Activated CD4-positive, alpha-beta T cell treated with anti-CD3 and anti-CD28 coated beads, Interleukin-2, amount 50 U/mL, for 16 hours (primary cell): ENCODE measurements at regions not wholly inside any gene's neighbourhood (a gene's known extent, or its start where the extent isn't known, plus 50 kb on each side); places are given as distances from the start of the nearest gene placed in this dataset.

Experiments used
- DNase-seq: peaks from one replicate; pipeline ENCODE4 v3.0.0-alpha.2; 2020

GRCh38 chr10:43966571-43966965 lies 317.9 kb upstream of the ZNF32 start:
- no peak for DNase-seq

- no peak for DNase-seq
Observed at GRCh38 chr10:43965918-43966570, 317.4 kb upstream of the ZNF32 start.

DNA sequence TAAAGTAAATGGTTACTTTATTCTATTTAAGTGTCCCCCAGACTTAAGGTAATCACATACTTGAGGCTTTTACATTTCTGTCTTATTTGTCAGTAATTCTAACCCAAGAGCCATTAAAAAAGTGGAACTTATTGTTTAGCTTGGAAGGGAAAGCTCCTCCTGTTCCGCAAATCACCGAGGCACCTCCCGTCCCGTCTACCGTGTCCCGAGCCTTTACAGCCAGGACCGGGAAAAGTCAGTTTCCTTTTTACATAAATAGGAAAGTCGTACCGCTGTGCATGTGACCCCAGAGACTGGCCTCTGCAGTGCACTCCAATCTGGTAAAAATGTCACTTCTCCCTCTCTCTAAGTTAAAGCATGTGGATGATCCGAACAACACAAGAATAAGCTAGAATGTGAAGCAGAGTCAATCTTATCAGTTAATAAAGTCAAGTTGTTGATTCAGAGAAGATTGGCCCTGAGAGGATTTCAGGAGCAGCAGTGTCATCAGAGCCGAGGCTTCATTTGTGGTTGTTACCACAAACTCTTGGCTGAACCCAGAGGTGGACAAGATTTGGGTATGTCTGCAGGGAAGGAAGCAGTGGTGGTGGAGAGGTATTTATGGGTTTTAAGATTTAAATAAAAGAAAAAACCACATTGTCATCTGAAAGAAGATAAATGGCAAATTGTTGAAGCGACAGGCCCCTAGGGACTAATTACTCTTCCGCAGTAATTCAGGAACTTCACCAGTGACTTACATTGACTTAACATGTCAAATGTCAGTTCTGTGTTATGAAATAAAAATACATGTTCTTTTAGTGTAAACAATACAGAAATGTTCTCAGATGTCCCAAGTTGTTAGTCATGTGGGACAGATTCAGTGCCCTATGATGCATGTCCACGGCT lies 316.6 kb upstream of the ZNF32 start:
- no peak for DNase-seq

- DNase-seq: no peak
Observed at GRCh38 chr10:43964486-43964885, 315.8 kb upstream of the ZNF32 start.

DNA sequence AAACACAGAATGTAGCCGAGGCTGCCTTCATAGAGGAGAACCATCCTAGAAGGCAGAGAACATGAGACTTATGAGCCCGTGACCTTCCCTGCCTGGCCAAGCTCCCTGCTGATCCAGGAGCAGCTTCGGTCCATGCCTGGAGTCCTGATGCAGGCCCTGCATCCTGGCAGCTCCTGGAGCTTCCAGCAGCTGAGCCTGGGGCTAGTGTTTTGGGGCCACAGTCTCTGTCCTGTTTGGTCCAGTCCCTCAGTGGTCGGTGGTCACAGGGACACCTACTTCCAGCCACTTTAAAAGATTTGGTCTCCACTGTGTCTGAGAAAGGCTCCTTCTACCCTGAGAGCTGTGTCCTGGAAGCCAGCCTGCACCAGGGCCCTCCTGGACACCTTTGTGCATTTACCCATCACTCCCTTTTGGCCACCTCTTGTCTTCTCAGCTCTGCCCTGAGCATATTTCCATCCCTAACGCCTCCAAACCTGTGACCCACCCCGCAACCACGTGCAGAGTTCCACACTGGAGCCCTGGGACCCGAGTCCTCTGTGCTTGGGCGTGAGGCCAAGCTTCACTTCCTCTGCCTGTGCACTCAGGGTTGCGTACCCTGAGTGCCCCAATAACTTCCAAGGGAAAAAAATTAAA lies 315.2 kb upstream of the ZNF32 start:
- DNase-seq: no peak

DNA sequence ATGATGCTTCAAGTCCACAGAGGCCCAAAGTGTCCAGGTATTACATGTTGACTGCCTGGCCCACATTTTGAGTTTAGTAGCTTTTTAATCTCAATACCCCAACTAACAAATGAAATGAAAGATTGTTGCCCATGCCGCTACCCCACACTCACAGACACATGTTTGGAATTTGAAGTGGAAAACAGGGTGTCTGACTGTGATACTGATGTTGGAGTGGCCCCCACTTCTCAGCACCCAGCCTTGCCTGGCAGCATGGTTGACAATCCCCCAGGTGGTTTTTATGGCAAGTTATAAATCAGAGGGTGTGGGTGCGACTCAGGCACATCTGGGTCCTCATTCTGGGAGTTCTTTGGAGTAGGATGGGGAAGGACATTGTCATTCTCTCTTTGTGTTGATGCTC lies 314.7 kb upstream of the ZNF32 start:
- no peak for DNase-seq

- DNase-seq: no peak
Observed at GRCh38 chr10:43962346-43963191, 313.9 kb upstream of the ZNF32 start.

GRCh38 chr10:43961523-43962345 lies 313.1 kb upstream of the ZNF32 start:
- DNase-seq: no peak

GRCh38 chr10:43960981-43961380 lies 312.3 kb upstream of the ZNF32 start:
- DNase-seq: no peak

DNA sequence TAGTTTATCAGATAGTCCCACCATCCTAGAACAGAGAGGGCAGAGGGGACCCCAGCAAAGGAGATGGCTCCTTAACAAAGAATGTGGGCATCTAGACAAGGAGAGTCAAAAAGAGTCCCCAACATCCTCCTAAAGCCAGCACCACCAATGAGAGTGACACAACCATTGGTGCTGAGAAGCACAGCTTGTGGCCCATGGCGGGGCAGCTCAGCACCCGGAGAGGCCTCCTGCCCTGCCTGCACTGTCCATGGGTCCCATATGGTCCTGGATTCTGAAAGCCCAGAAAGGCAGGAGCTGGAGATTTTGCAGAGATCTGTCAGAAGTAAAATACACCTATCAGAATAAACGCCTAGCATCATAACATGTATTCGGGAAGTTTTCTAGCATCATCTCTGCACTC lies 311.8 kb upstream of the ZNF32 start:
- DNase-seq: no peak

DNA sequence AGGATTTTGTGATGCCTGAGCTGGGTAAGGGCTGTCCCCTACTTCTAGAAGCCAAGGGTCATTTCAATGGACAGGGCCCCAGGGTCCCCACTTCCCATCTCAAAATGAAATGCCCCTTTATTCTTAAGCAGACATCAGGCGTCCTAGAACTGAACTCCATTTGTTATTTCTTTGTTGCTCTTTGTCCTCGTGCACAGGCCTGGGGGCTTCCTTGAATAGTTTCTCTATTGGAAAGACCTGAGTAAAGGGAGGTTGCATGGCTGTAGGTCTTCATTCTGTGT lies 311.4 kb upstream of the ZNF32 start:
- DNase-seq: no peak

DNA sequence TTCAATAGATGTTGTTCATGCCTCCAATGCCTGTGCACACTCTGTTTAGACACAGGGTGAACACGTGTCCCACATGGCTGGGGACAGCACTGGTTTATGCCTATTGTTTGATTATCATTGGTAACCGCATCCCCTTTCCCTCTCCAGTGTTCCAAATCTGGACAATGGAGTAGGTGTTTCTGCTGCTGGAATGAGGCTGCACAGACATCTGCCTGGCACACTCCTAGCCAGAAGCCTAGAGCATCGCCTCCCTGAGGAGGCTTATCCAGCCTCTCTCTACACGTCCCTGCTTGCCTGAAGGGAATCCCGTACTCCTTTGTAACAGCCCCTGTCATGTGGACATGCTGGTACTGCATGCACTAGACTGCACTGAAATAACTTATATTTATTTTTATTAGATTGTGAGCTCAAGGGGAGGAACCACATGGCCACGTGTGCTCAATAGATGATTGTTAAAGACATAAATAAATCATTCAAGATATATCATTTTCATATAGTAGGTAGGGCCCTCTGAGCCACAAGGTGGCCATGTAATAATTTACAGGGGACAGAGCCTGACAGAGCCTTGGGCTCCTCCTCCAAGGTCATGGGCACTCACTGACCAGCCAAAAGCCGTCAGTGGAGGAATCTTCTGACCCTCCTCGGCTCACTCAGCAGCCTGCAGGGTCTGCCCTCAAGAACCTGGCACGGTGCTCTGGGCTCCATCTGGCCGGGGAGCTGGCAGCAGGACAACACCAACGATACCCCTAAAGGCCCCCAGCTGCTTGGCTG lies 310.9 kb upstream of the ZNF32 start:
- DNase-seq: no peak

DNA sequence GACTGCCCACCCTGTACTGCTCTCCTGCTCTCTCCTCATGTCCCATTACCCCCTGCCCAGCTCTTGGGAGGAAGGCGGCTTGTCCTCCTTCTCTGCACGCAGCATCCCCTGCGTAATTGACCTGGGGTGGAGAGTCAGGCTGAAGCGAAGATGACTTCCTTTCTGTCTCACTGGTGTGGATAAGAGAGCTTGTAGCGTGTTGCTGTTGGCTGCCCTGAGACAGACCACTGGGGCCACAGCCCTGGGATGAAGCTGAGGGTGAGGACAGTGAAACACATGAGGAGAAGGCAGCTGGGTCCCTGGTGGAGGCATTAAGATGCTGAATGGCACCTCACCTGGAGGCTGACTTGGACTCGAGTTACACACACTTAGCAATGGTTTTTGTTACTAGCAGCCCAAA lies 310.3 kb upstream of the ZNF32 start:
- no peak for DNase-seq

DNA sequence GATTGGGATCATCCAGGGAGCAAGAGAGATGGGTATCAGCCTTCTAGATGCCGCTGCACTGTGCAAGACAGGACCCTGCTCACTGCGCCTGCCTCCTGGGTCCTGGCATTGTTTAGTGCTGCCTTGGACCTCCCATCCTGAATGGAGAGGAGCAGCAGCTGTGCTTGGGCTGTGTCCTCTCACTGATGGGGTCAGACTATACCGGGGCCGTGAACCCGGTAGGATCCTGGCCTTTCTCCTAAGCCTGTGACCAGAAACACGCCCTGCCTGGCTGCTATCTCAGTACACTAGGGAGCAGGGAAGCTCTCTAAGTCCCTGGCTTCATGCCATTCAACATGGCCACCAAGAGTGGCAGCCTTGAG lies 309.4 kb upstream of the ZNF32 start:
- no peak for DNase-seq

DNA sequence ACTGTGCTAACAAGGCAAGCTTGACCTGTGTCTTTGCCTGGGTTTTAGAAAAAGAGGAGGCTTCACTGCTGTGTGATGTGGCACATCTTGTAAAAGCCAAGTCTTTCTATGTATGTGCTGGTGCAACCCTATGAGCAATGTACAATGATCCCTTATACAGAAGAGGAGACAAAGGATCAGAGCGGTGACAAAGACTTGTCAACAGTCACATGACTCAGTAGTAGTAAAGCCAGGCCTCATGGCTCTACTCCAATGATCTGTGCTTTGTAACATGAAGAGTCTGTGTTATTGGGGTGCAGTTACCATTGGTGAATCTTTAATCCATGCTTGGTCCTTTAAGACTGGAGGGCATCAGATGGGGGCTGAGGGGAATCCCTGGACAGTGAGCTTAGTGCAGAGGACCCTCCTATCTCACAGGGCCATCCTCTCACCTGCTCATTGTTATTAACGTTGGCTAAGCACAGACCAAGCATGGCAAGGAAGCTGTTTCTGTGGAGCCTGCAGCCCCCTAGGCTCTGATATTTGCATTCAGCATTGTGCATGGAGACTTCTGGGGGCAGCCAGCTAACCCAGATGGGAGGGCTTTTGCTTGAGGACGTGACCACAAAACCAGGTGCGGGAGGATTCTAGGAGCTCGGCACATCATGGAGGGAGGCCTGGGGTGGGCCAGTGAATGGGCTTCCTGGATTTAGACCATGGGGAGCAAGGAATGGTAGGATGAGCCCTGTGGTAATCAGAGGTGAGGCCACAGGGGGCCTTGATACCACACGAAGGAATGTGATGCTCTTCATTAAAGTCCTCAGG lies 308.8 kb upstream of the ZNF32 start:
- DNase-seq: no peak

GRCh38 chr10:43955978-43956377 lies 307.3 kb upstream of the ZNF32 start:
- DNase-seq: no peak

DNA sequence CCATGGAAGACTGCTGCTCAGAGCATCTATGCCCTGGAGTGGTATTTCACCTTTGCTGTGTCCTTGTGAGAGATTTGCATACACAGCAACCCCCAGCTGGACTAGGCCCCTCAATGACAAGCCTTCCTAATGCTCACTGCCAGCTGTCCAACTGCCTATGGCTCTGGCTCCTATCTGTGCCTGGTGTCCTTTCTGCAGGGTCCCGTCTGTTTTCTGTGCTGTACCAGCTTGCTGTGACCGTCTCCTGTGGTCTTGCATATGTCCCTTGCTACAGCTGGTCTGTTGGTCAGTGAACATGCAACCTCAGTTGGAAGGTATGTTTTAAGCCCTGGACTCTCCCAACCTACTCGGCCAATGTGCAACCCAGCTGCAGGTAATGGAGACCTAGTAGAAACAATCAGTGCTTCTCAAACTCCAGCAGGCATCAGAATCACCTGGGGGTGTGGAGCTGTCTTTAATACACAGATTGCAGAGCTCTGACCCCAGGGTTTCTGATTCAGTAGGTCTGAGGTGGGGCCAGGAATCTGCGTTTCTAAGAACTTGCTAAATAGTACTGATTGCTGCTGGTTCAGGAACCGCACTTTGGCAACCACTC lies 306.4 kb upstream of the ZNF32 start:
- no peak for DNase-seq

GRCh38 chr10:43953672-43954071 lies 305.0 kb upstream of the ZNF32 start:
- DNase-seq: no peak

GRCh38 chr10:43952760-43953159 lies 304.1 kb upstream of the ZNF32 start:
- no peak for DNase-seq

- DNase-seq: no peak
Observed at GRCh38 chr10:43949351-43949750, 300.7 kb upstream of the ZNF32 start.
